Transverse colon (tissue), 3 donors: ENCODE measurements at regions not wholly inside any gene's neighbourhood (a gene's known extent, or its start where the extent isn't known, plus 50 kb on each side); places are given as distances from the start of the nearest gene placed in this dataset.

Source experiments
- POLR2A ChIP-seq: fragments of 450-650 bp; IDR thresholded peaks from one replicate; pipeline ENCODE4 v1.6.1; 2016; ENCODE audit warnings: antibody characterized with exemption, mild to moderate bottlenecking, moderate library complexity
- TF ChIP-seq, protein P1 (sequence below), 5 experiments: fragments of 200-600 bp in 3 of 5; fragments of 450-650 bp in 2 of 5; sonication (generic) in 3 of 5; IDR thresholded peaks; 1 replicate in 2 of 5; 2 replicates in 3 of 5; pipeline ENCODE4 v1.5.1; 2016 to 2017; ENCODE audit warnings: antibody characterized with exemption in 5 of 5, inconsistent platforms in 3 of 5, mild to moderate bottlenecking in 2 of 5, moderate library complexity in 1 of 5

- TF ChIP-seq, protein P1, sequence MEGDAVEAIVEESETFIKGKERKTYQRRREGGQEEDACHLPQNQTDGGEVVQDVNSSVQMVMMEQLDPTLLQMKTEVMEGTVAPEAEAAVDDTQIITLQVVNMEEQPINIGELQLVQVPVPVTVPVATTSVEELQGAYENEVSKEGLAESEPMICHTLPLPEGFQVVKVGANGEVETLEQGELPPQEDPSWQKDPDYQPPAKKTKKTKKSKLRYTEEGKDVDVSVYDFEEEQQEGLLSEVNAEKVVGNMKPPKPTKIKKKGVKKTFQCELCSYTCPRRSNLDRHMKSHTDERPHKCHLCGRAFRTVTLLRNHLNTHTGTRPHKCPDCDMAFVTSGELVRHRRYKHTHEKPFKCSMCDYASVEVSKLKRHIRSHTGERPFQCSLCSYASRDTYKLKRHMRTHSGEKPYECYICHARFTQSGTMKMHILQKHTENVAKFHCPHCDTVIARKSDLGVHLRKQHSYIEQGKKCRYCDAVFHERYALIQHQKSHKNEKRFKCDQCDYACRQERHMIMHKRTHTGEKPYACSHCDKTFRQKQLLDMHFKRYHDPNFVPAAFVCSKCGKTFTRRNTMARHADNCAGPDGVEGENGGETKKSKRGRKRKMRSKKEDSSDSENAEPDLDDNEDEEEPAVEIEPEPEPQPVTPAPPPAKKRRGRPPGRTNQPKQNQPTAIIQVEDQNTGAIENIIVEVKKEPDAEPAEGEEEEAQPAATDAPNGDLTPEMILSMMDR (IDR thresholded peaks at IDR 0.05): no peak
- no peak for TF ChIP-seq POLR2A
Measured at GRCh38 chr7:84668116-84668515, 473.5 kb upstream of the SEMA3A start.
